NCI-H82 (cell line): ENCODE measurements at regions not wholly inside any gene's neighbourhood (a gene's known extent, or its start where the extent isn't known, plus 50 kb on each side); places are given as distances from the start of the nearest gene placed in this dataset.
"Not testable (repeated sequence)": the region's sequence is repeated elsewhere in the genome, so short reads cannot be mapped to it uniquely, and the experiment has no call there.

Experiments used
- DNase-seq: peaks from one replicate; lab custom pipeline; 2025; lab: John Stamatoyannopoulos, UW

DNA sequence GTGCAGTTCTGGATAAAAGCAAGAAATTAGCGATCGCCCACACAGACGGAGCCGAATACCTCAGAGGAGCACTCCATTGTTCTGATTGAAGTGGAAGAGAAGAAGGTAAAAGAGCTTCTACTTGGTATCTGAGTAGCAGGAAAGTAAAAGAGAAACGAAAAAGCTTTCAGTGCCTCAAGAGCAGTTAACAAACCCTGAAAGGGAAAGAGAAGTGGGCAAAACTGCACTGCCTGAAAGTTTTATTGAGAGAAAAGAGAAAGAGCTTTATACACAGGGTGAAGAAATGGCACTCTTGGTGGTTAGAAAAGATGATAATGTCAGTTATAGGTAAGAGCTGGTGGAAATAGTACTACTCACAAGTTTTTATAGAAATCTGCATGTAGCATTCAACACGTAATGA lies 192.8 kb downstream of the CDCA7 start:
- DNase-seq = no peak

GRCh38 chr2:173550143-173550542 lies 195.5 kb downstream of the CDCA7 start:
- DNase-seq = no peak

DNA sequence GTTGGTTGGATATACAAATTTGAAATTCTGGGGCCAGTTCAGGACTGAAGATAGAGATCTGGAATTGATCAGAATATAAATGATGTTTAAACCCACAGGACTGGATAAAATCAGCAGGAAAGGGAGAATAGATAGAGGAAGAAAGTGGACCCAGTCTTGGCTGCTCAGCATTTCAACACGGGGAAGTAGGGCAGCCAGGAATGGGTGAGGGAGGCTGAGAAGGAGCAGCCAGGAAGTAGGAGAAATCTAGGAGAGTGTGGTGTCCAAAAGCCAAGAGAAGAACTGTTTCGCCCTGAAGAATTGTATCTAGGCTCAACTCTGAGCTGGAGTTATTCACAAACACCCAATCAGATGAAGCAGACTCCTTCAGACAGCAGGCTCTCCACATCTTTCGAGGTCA lies 197.9 kb downstream of the CDCA7 start:
- DNase-seq = no peak

DNA sequence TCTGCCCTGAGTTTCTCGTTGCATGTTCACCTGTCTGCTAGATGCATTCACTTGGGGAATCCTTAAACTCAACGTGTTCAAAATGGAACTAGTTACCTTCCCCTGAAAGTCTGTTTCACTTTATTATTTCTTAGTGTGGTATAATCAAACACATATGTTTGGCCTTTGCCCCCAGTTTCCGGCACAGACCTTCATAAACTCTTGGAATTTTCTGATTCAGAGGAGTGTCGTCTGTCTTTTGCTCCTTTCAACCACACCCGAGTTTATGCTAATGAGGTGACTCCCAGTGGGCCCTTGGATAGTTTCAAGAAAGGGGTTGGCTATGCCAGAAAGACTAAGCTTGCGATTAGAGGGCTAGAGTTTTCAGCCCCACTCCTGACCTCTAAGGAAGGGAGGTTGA lies 198.9 kb downstream of the CDCA7 start:
- no peak for DNase-seq

GRCh38 chr2:173555833-173556232 lies 201.2 kb downstream of the CDCA7 start:
- peak; percentile 36 for DNase-seq

DNA sequence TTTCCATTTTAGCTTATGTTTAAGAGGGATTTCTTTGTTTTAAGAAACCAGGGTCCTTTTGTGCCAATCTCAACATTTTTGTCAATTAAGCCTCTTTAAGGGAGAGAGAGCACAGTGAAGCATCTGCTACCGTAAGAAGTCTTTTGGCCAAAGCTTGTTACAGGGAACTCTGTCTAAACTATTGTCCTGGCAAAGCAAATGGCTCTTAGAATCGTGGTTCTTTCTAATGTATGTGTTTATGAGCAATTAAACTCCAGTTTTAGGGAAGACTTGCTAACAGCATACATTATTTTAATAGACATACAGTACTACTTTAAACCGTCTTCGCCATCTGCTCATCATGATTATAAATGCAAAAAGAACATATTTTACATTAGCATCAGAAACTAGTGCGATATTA lies 202.1 kb downstream of the CDCA7 start:
- DNase-seq = no peak

DNA sequence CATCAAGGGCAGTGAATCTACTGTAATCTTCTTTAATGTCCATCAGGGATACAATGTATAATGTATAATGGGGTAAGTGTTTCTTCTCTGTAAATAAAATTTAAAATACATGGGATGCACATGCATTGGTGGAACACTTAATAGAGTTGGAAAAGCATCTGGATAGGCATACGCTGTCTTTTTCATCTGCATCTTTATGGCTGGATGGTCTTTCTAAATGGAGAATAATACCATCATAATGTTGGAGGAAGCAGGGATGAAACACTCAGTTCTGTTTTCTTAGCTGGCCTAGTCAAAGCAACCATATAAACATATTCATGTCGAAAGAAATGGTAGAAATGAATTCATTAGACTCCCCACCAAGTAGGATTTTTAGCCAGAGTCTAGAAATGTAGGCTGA lies 202.8 kb downstream of the CDCA7 start:
- no peak for DNase-seq

DNA sequence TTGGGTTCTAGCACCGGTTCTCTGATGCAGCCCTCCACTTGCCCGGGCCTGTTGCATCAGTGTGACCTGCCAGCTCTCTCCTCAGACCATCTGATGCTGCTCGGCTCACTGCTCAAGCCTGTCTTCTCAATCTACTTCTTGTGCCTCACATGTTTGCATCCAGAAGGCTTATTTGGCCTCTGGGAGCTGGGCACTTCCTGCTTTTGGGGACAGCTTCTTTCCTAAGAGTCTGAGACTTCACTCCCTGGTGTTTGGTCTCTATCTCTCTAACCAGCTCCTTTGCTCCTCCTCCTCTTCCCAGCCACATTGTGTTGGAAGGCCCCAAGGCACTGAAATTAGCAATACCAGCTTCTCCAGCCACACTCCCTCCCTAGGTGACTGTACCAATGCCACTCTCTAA lies 212.8 kb downstream of the CDCA7 start:
- DNase-seq = no peak

- DNase-seq = peak; percentile 71
These were observed 213.4 kb downstream of the CDCA7 start for GRCh38 chr2:173568054-173568453.

- peak; percentile 89 for DNase-seq
These were observed 216.5 kb downstream of the CDCA7 start for GRCh38 chr2:173571021-173571821.

- DNase-seq = no peak
These were observed 217.4 kb downstream of the CDCA7 start for GRCh38 chr2:173571887-173572680.

GRCh38 chr2:173572848-173573247 lies 218.2 kb downstream of the CDCA7 start:
- DNase-seq = no peak

GRCh38 chr2:173573782-173574181 lies 219.1 kb downstream of the CDCA7 start:
- DNase-seq = not testable (repeated sequence)

DNA sequence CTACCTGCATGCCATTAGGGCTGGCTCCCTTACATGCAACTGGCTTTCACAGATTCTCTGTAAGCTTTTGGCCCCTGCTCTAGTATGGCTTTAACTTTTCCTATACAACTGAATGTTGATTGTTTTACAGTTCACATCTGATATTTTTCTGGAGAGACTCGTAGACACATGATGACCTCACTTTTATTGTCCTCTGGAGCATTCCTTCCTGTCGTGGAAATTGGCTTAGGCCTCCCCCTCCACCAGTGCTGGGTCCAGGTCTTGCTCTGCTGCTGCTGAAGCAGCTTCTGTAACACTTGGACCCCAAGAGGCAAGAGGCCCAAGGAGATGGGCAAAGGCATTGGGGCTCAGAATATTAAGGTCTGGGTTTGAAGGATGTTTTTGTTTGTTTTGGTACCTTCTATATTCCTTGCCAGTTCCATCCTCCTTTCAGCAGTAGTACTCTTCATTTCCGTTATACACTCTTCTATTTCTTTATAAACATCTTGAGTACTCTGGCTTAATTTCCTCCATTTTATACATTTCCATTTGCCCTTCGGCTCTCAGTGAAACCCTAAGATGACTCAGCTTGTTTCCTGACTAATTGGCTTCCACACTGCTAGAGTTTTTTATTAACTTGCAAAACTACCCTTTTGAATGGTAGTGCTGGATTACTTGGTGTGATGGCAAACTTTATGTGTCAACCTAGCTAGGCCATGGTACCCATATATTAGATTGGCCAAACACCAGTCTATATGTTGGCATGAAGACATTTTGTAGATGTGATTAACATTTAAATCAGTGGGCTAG lies 219.8 kb downstream of the CDCA7 start:
- DNase-seq = no peak

GRCh38 chr2:173578404-173579107 lies 223.9 kb downstream of the CDCA7 start:
- DNase-seq = no peak

DNA sequence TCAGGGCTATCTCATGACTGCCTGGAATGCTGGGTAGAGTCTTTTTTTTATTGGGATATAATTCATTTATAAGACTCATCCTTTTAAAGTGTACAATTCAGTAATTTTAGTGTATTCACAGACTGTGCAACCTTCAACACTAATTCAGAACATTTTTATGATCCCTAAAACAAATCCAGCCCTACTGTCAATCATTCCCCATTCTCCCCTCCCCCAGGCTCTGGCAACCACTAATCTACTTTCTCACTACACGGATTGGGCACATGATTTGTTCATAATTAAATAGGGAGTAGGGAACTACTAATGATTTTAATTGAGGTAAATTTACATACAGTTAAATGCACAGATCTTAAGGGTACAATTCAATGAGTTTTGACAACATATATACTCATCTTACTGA lies 225.7 kb downstream of the CDCA7 start:
- DNase-seq = no peak

DNA sequence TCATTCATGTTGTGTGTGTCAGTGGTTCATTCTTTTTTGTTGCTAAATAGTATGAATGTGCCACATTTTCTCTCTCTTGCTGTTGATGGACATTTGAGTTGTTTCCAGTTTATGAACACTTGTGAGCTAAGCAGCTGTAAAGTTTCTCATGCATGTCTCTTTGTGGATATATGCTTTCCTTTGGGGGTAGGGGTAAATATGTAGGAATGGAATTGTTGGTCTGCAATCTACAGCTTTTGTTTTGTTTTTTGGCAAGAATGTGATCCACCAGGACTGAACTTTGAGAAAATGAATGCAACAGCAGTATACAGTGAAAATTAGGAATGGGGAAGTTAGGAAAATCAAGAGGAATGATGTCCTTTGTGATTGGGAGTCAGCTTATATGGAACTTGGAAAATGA lies 226.3 kb downstream of the CDCA7 start:
- DNase-seq = no peak

- DNase-seq = no peak
These were observed 228.5 kb downstream of the CDCA7 start for GRCh38 chr2:173583196-173583595.

DNA sequence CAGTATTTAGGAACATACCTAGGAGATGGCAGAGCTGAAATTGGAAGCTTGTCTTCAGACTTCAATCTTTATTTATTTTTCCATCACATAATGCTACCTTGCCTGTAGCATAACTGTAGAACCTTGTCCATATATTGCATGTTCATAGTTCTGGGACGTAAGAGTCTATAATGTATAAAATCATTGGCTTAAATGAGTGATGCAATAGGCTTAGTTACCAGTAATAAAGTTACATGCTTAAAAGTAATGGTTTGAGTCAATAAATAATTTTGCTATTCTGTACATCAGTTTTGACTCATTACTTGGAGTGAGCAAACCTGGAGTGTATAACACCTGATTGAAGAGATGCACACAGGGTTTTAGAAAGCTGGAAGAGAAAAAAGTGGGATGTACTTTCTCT lies 229.3 kb downstream of the CDCA7 start:
- no peak for DNase-seq

- DNase-seq = peak; percentile 6
These were observed 230.2 kb downstream of the CDCA7 start for GRCh38 chr2:173584676-173585458.

GRCh38 chr2:173588931-173589369 lies 234.3 kb downstream of the CDCA7 start:
- no peak for DNase-seq
